GM10266 (cell line): ENCODE measurements at regions not wholly inside any gene's neighbourhood (a gene's known extent, or its start where the extent isn't known, plus 50 kb on each side); places are given as distances from the start of the nearest gene placed in this dataset.

Source experiments
- DNase-seq: peaks from one replicate; pipeline ENCODE4 v3.0.0; 2012; ENCODE audit errors: extremely low spot score
- TF ChIP-seq, protein P1 (sequence below): IDR thresholded peaks from 2 replicates; pipeline ENCODE4 v1.5.1; 2012; ENCODE audit warnings: mild to moderate bottlenecking, low read depth; ENCODE audit not compliant: control insufficient read depth, insufficient read depth; ENCODE audit errors: missing control alignments

DNA sequence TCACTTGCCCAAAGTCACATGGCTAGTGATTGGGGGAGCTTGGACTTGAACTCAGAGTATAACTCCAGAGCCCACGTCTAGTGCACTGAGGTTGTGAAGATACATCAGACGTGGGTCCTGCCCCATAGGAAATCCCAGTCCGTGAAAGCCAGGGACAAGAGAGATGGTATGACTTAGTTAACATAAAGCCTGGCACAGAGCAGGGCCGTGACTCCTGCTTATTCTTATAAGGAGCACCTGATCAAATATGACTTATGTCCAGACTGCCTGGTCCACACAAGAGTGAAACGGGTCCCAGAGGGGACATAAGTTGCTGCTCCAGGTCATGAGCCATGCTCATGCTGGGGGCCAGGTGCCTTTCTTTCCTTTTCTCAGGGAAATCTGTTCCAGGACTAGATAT, 166.3 kb upstream of the USP24 start:
- no peak for DNase-seq

DNA sequence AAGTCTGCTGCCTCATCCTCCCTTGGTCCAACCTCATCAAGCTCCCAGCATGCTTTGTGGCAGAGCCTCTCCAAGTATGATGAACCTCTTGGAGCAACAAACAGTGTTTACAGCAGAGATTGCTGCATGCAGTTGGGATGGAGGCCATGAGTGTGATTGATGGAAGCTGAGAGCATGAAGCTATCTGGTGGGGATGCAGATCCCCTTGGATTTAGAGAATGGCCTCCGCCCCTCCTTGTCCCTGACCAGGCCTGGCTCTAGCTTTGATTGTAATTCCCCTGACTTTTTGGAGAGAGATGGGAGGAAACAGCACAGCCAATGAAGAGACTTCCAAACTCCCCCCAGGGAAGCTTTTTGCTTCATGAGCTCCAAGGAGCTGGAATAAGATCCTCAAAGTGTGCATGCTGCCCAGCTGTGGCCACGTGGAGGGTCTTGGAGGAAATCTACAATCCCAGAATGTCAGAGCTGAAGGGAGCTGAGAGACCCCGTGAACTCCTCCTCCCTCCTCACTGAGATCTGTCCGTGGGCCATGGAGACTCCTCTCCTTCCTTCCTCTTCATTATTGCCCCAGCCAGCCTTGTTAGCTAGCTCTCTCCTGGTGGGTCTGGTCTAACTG, 165.3 kb upstream of the USP24 start:
- TF ChIP-seq, protein P1, sequence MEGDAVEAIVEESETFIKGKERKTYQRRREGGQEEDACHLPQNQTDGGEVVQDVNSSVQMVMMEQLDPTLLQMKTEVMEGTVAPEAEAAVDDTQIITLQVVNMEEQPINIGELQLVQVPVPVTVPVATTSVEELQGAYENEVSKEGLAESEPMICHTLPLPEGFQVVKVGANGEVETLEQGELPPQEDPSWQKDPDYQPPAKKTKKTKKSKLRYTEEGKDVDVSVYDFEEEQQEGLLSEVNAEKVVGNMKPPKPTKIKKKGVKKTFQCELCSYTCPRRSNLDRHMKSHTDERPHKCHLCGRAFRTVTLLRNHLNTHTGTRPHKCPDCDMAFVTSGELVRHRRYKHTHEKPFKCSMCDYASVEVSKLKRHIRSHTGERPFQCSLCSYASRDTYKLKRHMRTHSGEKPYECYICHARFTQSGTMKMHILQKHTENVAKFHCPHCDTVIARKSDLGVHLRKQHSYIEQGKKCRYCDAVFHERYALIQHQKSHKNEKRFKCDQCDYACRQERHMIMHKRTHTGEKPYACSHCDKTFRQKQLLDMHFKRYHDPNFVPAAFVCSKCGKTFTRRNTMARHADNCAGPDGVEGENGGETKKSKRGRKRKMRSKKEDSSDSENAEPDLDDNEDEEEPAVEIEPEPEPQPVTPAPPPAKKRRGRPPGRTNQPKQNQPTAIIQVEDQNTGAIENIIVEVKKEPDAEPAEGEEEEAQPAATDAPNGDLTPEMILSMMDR = no peak
- no peak for DNase-seq

More for the DNA sequence above, 166.3 kb upstream of the USP24 start:
- TF ChIP-seq, protein P1 = no peak

DNA sequence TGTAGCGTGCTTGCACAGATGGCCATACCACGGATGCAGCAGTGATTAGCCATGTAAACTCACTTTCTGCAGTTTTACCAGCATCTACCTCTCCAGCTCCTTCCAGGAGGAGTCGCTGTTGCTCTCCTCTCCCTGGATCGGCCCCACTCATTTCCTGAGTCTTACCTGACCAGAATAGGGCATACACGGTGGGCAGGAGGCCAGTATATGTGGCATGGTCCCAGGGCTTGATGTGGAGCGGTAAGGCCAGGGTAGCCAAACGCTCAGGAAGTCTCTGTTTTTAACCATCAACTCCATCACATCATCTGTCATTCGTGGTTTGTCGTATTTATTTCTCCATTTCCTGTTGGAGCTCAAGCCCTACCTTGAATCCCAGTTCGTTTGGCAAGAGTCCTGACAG, 163.4 kb upstream of the USP24 start:
- TF ChIP-seq, protein P1 = peak; percentile 35
- DNase-seq = peak; percentile 14

DNA sequence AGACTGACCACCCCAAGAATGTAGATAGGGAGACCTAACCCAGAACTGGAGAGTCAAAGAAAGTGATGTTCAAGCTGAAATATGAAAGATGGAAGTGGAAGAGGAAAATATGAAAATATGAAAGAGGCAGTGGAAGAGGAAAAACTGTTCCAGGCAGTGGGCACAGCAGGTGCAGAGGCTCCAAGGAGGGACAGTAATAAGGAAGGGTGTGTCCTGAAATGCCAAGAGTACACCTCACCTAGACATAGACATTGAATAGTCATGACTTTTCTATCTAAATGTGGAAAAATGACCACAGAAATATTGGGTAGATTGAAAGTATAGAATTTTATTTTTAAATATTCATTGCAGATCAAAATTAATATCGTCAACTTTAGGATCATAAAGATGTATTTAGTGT, 161.7 kb upstream of the USP24 start:
- TF ChIP-seq, protein P1 = no peak
- DNase-seq = no peak

DNA sequence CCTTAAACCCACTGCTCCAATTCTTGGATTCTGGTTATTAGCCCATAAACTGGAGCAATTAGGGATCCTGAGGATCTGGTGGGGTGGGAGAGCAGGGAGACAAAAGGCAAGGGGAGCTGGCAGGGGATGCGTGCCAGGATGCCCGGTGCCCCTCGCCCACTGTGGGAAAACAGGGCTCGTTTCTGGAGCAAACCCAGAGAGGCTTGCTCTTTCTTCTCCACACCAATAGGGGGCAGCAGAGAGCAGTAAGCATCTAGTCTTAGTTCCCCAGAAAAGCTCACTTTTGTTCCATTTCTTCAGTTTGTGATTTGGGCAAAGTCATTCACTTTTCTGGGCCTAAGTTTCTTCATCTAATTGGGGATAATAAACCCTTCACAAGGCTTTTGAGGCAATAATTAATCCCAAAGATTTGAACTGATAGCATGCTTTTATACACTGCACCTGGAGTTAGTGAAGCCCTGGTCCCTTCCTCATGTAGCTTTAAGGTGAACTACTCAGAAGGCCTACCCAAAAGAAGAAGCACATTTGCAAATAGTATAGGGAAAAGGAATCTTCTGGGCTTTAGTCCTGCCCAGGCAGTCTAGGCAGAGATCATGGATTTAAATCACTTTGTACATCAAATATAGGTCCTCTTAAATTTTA, 160.6 kb upstream of the USP24 start:
- DNase-seq = peak; percentile 58
- TF ChIP-seq, protein P1 = peak; percentile 76

DNA sequence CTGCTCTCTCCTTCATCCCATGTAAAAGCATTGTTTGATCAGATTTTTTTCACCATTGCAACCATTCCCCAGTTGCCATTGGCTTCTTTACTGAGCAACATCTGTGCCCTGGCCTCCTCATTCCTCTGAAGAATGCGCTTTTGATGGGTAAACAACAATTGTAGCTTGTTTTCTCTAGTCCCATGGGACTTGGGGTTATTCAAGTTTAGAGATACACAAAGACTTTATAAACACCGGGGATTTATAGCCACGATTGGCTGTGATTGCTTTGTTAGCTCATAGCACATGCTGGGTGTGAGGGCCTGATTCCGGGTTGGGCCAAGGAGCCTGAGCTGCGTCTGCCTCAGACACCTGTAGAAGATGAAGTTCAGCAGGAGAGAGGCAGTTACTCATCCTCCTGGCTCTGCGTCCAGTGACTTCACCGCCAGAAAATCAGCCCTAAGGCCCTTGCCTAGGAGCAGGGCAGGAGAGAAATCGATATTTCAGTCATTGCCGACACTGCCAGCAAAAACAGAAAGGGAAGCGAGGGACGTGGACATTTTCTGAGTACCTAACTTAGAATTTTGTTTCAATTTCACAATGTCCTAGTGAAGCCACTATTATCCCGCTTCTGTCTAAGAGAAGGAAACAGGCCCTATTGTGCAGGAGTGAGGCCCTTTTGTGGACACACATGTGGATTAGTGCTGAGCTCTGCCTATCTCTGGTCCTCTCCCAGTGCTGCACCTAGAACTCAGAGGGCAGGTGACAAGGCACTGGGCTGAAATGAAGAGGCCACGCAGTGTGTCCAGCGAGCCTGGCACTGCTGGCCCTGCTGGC, 159.8 kb upstream of the USP24 start:
- TF ChIP-seq, protein P1 = peak; percentile 13
- no peak for DNase-seq
